HG02642 (cell line): ENCODE measurements at regions not wholly inside any gene's neighbourhood (a gene's known extent, or its start where the extent isn't known, plus 50 kb on each side); places are given as distances from the start of the nearest gene placed in this dataset.

ENCODE experiments used
- ATAC-seq: cut with Tn5 transposase; IDR thresholded peaks from one replicate; pipeline ENCODE4 v1.9.1; 2021; ENCODE audit warnings: mild to moderate bottlenecking; ENCODE audit not compliant: unreplicated experiment, poor library complexity

DNA sequence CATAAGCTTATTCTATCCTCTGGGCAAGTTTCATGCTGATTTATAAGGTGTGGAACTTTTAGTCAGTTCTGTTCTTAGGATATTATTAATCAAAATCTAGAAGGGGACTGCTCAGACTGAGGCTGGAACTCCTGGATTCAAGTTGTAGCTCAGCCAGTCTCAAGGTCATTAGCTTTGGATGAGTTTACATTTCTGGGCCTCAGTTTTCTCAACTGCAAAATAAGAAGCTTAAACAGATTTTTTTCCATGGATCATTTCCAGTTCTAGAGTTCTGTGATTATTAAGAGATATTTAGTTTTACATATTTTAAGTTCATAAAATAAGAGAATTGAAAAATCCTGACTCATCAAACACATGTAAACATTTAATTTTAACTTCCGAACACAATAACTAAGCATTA lies 442.5 kb upstream of the PKDCC start:
- ATAC-seq: no peak

- no peak for ATAC-seq
Measured at GRCh38 chr2:41605914-41606313, 441.9 kb upstream of the PKDCC start.

- no peak for ATAC-seq
Measured at GRCh38 chr2:41610501-41611190, 437.2 kb upstream of the PKDCC start.

GRCh38 chr2:41618754-41619153 lies 429.1 kb upstream of the PKDCC start:
- no peak for ATAC-seq

GRCh38 chr2:41621095-41621494 lies 426.7 kb upstream of the PKDCC start:
- ATAC-seq: no peak

GRCh38 chr2:41621563-41621962 lies 426.3 kb upstream of the PKDCC start:
- no peak for ATAC-seq

GRCh38 chr2:41622301-41622700 lies 425.5 kb upstream of the PKDCC start:
- ATAC-seq: no peak

DNA sequence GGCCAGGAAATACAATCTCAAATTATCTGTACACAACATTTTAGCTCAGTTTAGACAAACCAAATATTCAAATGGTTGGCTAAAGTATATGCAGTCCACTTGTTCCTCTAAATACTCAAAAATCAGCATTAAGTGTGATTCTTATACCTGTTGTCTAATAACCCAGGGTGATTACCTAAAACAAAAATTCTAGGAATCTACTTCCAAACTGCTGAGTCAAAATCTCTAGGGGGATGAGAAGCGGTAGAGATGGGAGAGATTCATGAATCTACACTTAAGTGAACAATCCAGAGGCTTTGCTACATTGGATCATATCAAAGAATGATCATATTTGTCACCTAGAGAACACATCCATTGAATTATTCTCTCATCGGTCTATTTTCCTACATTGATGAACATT lies 420.9 kb upstream of the PKDCC start:
- no peak for ATAC-seq

DNA sequence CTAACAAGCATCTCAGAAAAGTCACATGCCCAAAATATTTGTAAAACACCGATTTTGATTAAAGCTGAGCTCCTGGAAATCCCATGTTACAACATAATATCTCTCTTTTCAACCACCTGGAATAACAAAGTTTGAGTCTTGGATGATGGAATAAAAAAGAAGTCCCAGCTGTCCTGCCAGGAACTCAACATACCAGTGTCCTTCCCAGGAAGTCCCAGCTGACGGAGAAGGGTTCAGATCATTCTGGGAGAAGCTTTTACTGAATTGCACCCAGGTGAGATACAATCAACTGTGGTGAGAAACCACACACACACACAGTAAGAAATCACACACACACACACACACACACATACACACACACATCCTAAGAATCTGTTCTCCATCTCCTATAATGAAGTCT lies 413.1 kb upstream of the PKDCC start:
- ATAC-seq: no peak

GRCh38 chr2:41644936-41645335 lies 402.9 kb upstream of the PKDCC start:
- ATAC-seq: no peak

- ATAC-seq: no peak
Measured at GRCh38 chr2:41647468-41648050, 400.3 kb upstream of the PKDCC start.

DNA sequence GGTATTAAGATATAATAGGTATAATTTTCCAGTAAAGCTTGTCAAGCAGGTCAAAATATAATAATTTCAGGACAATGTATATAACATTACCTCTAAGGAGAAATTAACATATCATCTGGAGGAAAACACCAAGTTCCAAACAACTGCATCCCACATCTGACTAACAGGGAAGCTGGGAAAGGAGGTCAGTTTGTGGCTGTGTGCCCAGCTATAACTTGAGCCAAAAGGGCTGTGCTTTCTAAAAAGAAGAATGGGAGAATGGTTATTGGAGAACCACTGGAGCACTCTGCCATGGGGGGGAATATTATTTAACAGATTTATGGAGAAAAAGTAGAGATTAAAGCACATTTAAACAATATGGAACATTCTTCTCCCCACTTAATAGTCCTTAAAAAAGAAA lies 390.6 kb upstream of the PKDCC start:
- ATAC-seq: no peak

DNA sequence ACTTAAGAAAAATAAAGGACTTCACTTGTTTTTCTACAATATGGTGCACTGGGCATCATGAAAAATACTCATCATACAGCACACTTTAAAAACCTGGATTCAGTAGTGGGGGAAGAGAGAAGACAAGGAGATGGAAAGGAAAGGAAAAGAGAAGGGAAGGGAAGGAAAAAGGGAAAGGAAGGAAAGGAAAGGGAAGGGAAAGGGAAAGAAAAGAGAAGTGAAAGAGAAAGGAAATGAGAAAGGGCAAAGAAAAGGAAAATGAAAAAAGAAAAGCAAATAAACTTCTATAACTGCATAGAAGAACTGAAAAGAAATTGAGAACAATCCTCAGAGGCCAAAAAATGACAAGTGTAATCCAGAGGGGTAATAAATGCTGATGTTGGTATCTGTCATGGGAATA lies 388.1 kb upstream of the PKDCC start:
- no peak for ATAC-seq

DNA sequence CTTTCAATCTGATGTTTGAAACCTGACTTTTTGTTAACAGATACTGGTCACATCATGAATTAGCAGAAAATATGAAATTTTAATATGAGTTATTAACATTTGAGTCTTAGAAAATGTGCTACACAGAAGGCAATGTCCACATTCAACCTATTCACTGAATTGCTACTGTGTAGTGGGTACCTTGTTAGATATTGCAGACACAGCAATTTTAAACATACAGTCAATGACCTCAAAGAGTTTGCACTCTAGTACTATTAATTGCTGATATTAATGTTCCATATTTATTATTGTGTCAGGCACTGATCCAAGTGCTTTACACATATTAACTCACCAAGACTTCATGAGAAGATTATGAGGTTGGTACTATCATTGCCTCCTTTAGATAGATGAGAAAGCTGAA lies 385.4 kb upstream of the PKDCC start:
- no peak for ATAC-seq

- no peak for ATAC-seq
Measured at GRCh38 chr2:41663056-41663455, 384.8 kb upstream of the PKDCC start.

GRCh38 chr2:41668529-41668928 lies 379.3 kb upstream of the PKDCC start:
- ATAC-seq: no peak

GRCh38 chr2:41678639-41679038 lies 369.2 kb upstream of the PKDCC start:
- ATAC-seq: no peak

DNA sequence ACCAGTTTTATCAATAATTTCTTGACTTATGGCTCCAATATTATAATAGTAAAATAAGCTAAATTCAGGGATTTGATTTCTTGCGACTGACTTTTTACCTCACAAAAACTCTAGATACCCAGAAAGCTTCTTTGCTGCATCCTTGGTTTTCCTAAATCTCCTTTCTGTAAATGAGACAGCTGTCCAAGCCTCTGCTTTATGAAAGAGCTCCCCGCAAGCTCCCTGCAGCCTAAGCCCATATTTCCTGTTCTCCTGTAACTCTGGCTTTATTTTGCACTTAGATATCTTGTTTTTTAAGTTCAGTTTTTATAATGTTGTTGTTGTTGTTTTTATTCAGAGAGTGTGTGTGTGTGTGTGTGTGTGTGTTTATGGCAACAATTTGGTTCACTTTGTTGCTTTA lies 361.7 kb upstream of the PKDCC start:
- no peak for ATAC-seq

- no peak for ATAC-seq
Measured at GRCh38 chr2:41691561-41691960, 356.3 kb upstream of the PKDCC start.

GRCh38 chr2:41694536-41695049 lies 353.2 kb upstream of the PKDCC start:
- no peak for ATAC-seq

- ATAC-seq: no peak
Measured at GRCh38 chr2:41695198-41696113, 352.4 kb upstream of the PKDCC start.
